HEK293T (cell line): ENCODE measurements at regions not wholly inside any gene's neighbourhood (a gene's known extent, or its start where the extent isn't known, plus 50 kb on each side); places are given as distances from the start of the nearest gene placed in this dataset.

Experiments
- HDGF ChIP-seq: fragments of 450-650 bp; IDR thresholded peaks from 2 replicates; pipeline ENCODE4 v1.6.1; 2017; ENCODE audit warnings: antibody characterized with exemption, borderline replicate concordance
- LEF1 ChIP-seq: fragments of 450-650 bp; IDR thresholded peaks from 2 replicates; pipeline ENCODE4 v1.6.1; 2017; ENCODE audit warnings: mild to moderate bottlenecking, borderline replicate concordance

DNA sequence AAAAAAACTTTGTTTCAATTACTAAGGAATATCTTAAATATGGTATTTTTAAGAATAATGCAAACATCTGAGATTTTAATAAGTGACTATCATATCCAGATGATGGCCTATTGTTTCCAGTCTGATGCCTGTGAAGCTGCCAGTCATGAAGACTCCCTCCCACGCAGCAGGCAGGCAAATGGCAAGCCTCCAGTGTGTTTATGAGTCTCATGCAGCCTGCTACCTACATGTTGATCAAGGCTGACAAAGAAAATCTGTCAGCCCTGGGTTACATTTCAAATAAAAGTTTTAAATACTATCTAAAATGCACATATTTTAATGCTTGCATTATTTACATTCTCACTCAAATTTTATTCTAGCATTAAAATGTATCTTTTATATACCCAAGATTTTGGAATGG is 137.6 kb upstream of the RNPC3 start:
- TF ChIP-seq LEF1: no peak
- TF ChIP-seq HDGF: no peak
